ENCODE measurements at regions not wholly inside any gene's neighbourhood (a gene's known extent, or its start where the extent isn't known, plus 50 kb on each side); places are given as distances from the start of the nearest gene placed in this dataset.
"Not testable (repeated sequence)": the region's sequence is repeated elsewhere in the genome, so short reads cannot be mapped to it uniquely, and the experiment has no call there.

DNA sequence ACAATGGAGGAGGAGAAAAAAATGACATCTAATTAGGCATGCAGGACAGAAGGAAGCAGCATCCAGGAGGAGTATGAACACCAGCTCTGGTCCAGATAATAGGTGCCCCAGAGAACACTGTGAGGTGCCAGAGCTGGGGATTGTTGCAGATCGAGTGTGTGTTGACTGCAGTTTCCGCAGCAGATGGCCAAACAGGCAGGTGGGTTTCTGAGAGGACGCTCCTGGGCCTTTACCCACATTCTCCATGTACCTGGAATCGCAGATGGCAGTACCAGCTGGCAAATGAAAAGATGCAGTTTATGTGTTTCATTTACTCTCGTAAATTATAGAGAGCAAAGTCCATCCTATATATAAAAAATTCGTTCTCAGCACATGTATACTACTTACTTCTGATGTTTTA lies 182.2 kb upstream of the ISL1 start:
- Histone ChIP-seq H3K9ac (ENCODE audit: low read depth, low read length) (no peak overlapping the region), H3K4me3 (ENCODE audit: low read length) (no peak overlapping the region), H3K4me1 (ENCODE audit: insufficient read depth, low read length) (no peaks in the 10 kb centered on the region), H3K27me3 (ENCODE audit: insufficient read depth, low read length) (no peaks in the 10 kb centered on the region), H3K27ac (ENCODE audit: low read length) (no peak overlapping the region), H3K36me3 (ENCODE audit: insufficient read depth, low read depth, low read length) (no peaks in the 10 kb centered on the region), H3K9me3 (ENCODE audit: insufficient read depth, low read depth, low read length) (no peaks in the 10 kb centered on the region)

DNA sequence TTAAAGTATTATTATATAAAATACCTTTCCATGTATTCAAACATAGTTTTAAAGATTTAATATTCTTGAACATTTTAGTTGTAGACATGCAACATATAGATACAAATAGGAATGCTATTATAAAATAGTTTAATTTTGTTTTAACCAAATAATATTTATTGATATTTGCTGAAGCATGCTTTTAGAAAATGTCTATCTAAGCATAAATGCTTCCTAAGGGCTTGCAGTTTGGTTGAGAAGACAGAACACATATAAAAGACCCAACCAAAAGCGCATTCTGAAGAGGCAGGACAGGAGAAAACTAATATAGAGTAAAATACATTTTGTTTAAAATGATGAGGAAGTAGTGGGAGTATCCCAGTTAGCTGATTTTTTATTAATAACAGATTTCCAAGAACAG lies 181.5 kb upstream of the ISL1 start:
- no peaks in the 10 kb centered on the region for H3K9me3 ChIP-seq (ENCODE audit: insufficient read depth, low read depth, low read length)
- H3K27me3 ChIP-seq (ENCODE audit: insufficient read depth, low read length): no peaks in the 10 kb centered on the region
- H3K27ac ChIP-seq (ENCODE audit: low read length): no peak overlapping the region
- H3K4me1 ChIP-seq (ENCODE audit: insufficient read depth, low read length): no peaks in the 10 kb centered on the region
- no peak overlapping the region for H3K4me3 ChIP-seq (ENCODE audit: low read length)
- no peak overlapping the region for H3K9ac ChIP-seq (ENCODE audit: low read depth, low read length)
- no peaks in the 10 kb centered on the region for H3K36me3 ChIP-seq (ENCODE audit: insufficient read depth, low read depth, low read length)

DNA sequence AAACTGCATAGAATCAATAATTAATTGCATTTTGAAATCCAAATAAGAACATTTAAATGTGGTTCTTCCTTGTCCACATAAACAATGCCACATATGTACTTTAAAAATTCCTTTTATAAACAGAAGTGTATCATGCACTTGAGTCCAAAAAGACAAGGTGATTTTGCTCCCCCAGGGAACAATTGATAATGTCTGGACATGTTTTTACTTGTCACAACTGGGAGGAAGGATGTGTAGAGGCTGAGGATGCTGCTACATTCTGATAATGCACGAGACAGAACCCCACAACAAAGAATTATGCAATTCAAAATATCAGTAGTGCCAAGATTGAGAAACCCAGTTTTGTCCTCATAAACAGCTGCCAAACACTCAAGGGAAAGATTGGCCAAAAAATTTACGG lies 181.1 kb upstream of the ISL1 start:
- Histone ChIP-seq H3K4me3 (ENCODE audit: low read length) (no peak overlapping the region), H3K36me3 (ENCODE audit: insufficient read depth, low read depth, low read length) (no peaks in the 10 kb centered on the region), H3K9ac (ENCODE audit: low read depth, low read length) (no peak overlapping the region), H3K27ac (ENCODE audit: low read length) (no peak overlapping the region), H3K9me3 (ENCODE audit: insufficient read depth, low read depth, low read length) (no peaks in the 10 kb centered on the region), H3K27me3 (ENCODE audit: insufficient read depth, low read length) (no peaks in the 10 kb centered on the region), H3K4me1 (ENCODE audit: insufficient read depth, low read length) (no peaks in the 10 kb centered on the region)

- Histone ChIP-seq H3K36me3 (ENCODE audit: insufficient read depth, low read depth, low read length) (no peaks in the 10 kb centered on the region), H3K9me3 (ENCODE audit: insufficient read depth, low read depth, low read length) (no peaks in the 10 kb centered on the region), H3K27me3 (ENCODE audit: insufficient read depth, low read length) (no peaks in the 10 kb centered on the region), H3K4me3 (ENCODE audit: low read length) (no peak overlapping the region), H3K9ac (ENCODE audit: low read depth, low read length) (no peak overlapping the region), H3K4me1 (ENCODE audit: insufficient read depth, low read length) (no peaks in the 10 kb centered on the region), H3K27ac (ENCODE audit: low read length) (no peak overlapping the region)
These were observed 179.7 kb upstream of the ISL1 start for GRCh38 chr5:51203598-51203997.

DNA sequence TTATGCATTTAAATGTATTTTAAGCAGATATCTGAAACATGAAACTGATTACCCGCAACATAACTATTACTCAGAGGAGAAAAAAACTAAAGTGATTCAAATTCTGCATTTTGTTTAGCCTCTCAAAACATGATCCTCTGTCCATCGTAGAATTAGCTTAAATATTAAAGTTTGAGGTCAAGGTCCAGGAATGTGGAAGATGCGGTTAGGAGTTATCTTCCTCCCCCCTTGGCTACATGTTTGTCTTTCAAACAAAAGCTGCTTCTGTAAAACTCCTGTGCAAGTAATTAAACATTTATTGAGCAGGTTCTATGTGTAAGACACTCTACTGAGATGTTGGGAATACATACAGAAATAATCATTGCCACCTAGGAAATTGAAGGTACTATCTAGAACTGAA lies 175.0 kb upstream of the ISL1 start:
- no peak overlapping the region for H3K9ac ChIP-seq (ENCODE audit: low read depth, low read length)
- no peak overlapping the region for H3K27ac ChIP-seq (ENCODE audit: low read length)
- no peak overlapping the region for H3K4me3 ChIP-seq (ENCODE audit: low read length)
- no peaks in the 10 kb centered on the region for H3K27me3 ChIP-seq (ENCODE audit: insufficient read depth, low read length)
- no peaks in the 10 kb centered on the region for H3K36me3 ChIP-seq (ENCODE audit: insufficient read depth, low read depth, low read length)
- peaks cover 2% of the 10 kb centered on the region; the same call in 1 of the 2 replicates for H3K4me1 ChIP-seq (ENCODE audit: insufficient read depth, low read length)
- no peaks in the 10 kb centered on the region for H3K9me3 ChIP-seq (ENCODE audit: insufficient read depth, low read depth, low read length)

DNA sequence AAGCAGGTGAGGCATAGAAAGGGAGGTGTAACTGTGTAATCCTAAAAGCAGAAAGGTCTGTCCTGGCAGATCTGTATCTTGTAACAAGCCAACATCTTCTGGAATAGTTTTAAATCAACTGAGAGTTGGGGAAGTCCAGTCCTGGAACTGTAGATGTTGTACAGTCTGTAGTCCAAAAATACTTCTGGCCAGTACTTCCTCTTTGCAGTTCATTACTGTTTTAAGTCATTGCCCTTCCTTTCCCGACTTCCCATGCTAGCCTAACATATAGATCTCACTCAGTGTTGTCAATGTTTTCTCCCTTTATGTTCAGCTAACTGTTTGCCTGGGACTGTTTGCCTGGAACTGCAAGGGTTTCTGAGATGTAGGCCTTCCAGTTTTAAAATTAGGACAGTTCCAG lies 168.5 kb upstream of the ISL1 start:
- no peaks in the 10 kb centered on the region for H3K9me3 ChIP-seq (ENCODE audit: insufficient read depth, low read depth, low read length)
- H3K36me3 ChIP-seq (ENCODE audit: insufficient read depth, low read depth, low read length): no peaks in the 10 kb centered on the region
- H3K4me1 ChIP-seq (ENCODE audit: insufficient read depth, low read length): peaks cover 2% of the 10 kb centered on the region; the same call in 1 of the 2 replicates
- no peak overlapping the region for H3K27ac ChIP-seq (ENCODE audit: low read length)
- no peak overlapping the region for H3K9ac ChIP-seq (ENCODE audit: low read depth, low read length)
- no peak overlapping the region for H3K4me3 ChIP-seq (ENCODE audit: low read length)
- H3K27me3 ChIP-seq (ENCODE audit: insufficient read depth, low read length): no peaks in the 10 kb centered on the region

DNA sequence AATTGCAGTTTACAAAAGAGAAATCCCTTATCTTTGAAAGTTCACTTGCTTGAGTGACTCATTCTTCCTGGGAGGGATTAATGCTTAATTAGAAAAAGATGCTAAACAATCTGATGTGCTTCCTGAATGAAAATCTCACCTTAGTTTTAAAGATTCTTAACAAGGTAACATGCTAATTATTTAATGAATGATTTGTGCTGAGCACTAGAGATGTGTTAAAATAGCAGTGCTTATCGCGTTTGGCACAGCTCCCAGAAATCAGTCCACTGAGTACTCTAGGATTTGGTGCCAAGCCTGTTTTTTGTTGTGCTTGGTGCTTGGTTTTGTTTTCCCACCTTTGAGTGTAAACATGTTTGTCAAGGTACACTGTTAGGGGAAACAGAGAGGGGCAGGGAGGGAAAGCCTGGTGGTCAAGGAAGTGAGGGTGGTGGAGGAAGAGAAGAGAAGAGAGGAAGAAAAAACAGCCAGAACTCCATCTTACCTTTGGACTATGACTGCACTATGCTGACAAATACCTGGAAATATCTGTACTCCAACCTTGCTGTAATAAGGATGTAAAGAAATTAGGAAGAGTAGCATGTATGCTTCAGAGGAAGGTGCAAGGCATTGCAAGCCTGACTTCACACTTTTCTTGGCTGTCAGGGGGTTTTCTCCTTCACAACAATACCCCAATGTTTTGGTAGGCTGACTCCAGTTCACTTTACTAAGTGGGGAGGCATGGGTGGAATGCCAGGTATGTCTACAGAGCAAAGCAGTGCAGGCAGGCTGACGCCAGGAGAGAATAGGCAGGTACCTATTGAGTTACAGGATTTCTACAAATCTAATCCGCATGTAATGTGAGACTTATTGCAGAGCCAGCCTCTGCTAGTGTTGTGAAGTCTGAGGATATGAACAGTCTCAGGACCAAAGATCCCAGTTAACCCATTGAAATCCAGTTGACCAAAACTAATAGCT lies 157.2 kb upstream of the ISL1 start:
- Histone ChIP-seq H3K9me3 (ENCODE audit: insufficient read depth, low read depth, low read length) (peaks cover 2% of the 10 kb centered on the region; the same call in 1 of the 2 replicates), H3K9ac (ENCODE audit: low read depth, low read length) (peak overlapping the region; percentile 20; the same call in 1 of the 2 replicates), H3K36me3 (ENCODE audit: insufficient read depth, low read depth, low read length) (no peaks in the 10 kb centered on the region), H3K4me1 (ENCODE audit: insufficient read depth, low read length) (peaks cover 15% of the 10 kb centered on the region; the same call in 1 of the 2 replicates), H3K4me3 (ENCODE audit: low read length) (peak overlapping the region; percentile 32), H3K27ac (ENCODE audit: low read length) (peak overlapping the region; percentile 35), H3K27me3 (ENCODE audit: insufficient read depth, low read length) (no peaks in the 10 kb centered on the region)

DNA sequence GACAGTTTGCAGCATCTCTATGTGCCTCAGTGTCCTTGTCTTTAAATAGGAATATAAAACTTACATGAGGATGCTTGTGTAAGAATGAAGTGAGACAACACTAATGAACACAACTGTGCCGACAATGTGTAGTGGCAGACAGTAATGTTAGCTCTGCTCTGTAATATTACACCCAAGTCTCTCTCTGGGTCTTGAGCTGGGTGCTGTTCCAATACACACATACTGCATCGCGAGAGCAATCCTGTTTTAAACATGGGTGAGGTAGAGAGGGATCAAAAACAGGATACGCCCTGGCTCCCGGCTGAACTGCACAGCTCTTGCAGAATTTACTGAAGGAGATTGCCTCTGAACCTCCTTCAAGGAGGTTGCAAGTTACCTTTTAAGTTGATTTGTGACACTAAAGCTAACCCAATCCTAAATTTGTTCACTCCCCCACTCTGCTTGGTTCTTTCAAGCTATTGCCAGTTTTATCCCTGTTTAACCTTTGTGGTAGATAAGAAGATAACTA lies 155.2 kb upstream of the ISL1 start:
- H3K36me3 ChIP-seq (ENCODE audit: insufficient read depth, low read depth, low read length): no peaks in the 10 kb centered on the region
- H3K27me3 ChIP-seq (ENCODE audit: insufficient read depth, low read length): no peaks in the 10 kb centered on the region
- H3K4me1 ChIP-seq (ENCODE audit: insufficient read depth, low read length): peaks cover 15% of the 10 kb centered on the region; the same call in 1 of the 2 replicates
- H3K9ac ChIP-seq (ENCODE audit: low read depth, low read length): no peak overlapping the region
- no peak overlapping the region for H3K27ac ChIP-seq (ENCODE audit: low read length)
- H3K4me3 ChIP-seq (ENCODE audit: low read length): no peak overlapping the region
- H3K9me3 ChIP-seq (ENCODE audit: insufficient read depth, low read depth, low read length): peaks cover 6% of the 10 kb centered on the region; the same call in 1 of the 2 replicates

- Histone ChIP-seq H3K4me3 (ENCODE audit: low read length) (no peak overlapping the region), H3K4me1 (ENCODE audit: insufficient read depth, low read length) (peaks cover 14% of the 10 kb centered on the region; the same call in 1 of the 2 replicates), H3K9ac (ENCODE audit: low read depth, low read length) (no peak overlapping the region), H3K9me3 (ENCODE audit: insufficient read depth, low read depth, low read length) (peaks cover 6% of the 10 kb centered on the region; the same call in 1 of the 2 replicates), H3K27me3 (ENCODE audit: insufficient read depth, low read length) (no peaks in the 10 kb centered on the region), H3K36me3 (ENCODE audit: insufficient read depth, low read depth, low read length) (no peaks in the 10 kb centered on the region), H3K27ac (ENCODE audit: low read length) (no peak overlapping the region)
These were observed 152.9 kb upstream of the ISL1 start for GRCh38 chr5:51230336-51230735.

DNA sequence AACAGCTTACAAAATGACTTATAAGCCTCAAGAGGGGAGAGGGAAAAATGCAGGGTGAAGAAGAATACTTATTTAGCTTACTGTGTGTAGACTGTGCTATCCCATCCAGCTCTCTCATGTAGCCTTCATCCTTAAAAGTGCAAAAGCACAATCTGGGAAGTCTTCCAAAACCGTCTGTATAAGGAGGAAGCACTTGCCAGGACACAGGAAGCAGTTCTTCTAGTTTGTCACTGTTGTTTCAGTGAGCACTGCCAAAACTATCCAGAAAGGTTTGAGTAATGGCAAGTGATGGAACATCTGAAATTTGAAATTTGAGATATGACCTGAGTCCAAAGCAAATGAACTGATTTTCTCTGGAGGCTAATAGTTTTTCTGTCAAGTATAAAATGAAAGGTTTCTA lies 140.8 kb upstream of the ISL1 start:
- Histone ChIP-seq H3K4me1 (ENCODE audit: insufficient read depth, low read length) (no peaks in the 10 kb centered on the region), H3K9me3 (ENCODE audit: insufficient read depth, low read depth, low read length) (no peaks in the 10 kb centered on the region), H3K27me3 (ENCODE audit: insufficient read depth, low read length) (no peaks in the 10 kb centered on the region), H3K4me3 (ENCODE audit: low read length) (no peak overlapping the region), H3K36me3 (ENCODE audit: insufficient read depth, low read depth, low read length) (no peaks in the 10 kb centered on the region), H3K9ac (ENCODE audit: low read depth, low read length) (no peak overlapping the region), H3K27ac (ENCODE audit: low read length) (no peak overlapping the region)

DNA sequence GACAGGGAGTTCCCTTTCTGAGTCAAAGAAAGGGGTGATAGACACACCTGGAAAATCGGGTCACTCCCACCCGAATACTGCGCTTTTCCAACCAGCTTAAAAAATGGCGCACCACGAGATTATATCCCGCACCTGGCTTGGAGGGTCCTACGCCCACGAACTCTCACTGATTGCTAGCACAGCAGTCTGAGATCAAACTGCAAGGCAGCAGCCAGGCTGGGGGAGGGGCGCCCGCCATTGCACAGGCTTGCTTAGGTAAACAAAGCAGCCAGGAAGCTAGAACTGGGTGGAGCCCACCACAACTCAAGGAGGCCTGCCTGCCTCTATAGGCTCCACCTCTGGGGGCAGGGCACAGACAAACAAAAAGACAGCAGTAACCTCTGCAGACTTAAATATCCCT lies 132.3 kb upstream of the ISL1 start:
- H3K4me3 ChIP-seq (ENCODE audit: low read length); H3K9ac ChIP-seq (ENCODE audit: low read depth, low read length); H3K36me3 ChIP-seq (ENCODE audit: insufficient read depth, low read depth, low read length); H3K27me3 ChIP-seq (ENCODE audit: insufficient read depth, low read length); H3K4me1 ChIP-seq (ENCODE audit: insufficient read depth, low read length); H3K9me3 ChIP-seq (ENCODE audit: insufficient read depth, low read depth, low read length); H3K27ac ChIP-seq (ENCODE audit: low read length): not testable (repeated sequence)

- Histone ChIP-seq H3K36me3 (ENCODE audit: insufficient read depth, low read depth, low read length) (no peaks in the 10 kb centered on the region), H3K4me3 (ENCODE audit: low read length) (no peak overlapping the region), H3K27ac (ENCODE audit: low read length) (no peak overlapping the region), H3K9me3 (ENCODE audit: insufficient read depth, low read depth, low read length) (no peaks in the 10 kb centered on the region), H3K9ac (ENCODE audit: low read depth, low read length) (no peak overlapping the region), H3K27me3 (ENCODE audit: insufficient read depth, low read length) (no peaks in the 10 kb centered on the region), H3K4me1 (ENCODE audit: insufficient read depth, low read length) (peaks cover 3% of the 10 kb centered on the region; the same call in 1 of the 2 replicates)
These were observed 112.0 kb upstream of the ISL1 start for GRCh38 chr5:51271261-51271660.

Data from iPS-20b (cell line).